GM10248 (cell line): ENCODE measurements at regions not wholly inside any gene's neighbourhood (a gene's known extent, or its start where the extent isn't known, plus 50 kb on each side); places are given as distances from the start of the nearest gene placed in this dataset.

ENCODE experiments used
- CTCF ChIA-PET: fragments of 300-600 bp; sonication (Branson Sonifier 250); formaldehyde crosslinking; extraction: SDS; loops from one replicate; lab custom pipeline; 2021; ENCODE audit warnings: antibody characterized with exemption; lab: Yijun Ruan, JAX
- POLR2A ChIA-PET: fragments of 350-650 bp; sonication (Branson Sonifier 250); formaldehyde crosslinking; extraction: SDS; loops from one replicate; lab custom pipeline; 2020; ENCODE audit warnings: antibody characterized with exemption; lab: Yijun Ruan, JAX
- DNase-seq: peaks from one replicate; pipeline ENCODE4 v3.0.0; 2012; ENCODE audit errors: extremely low spot score
- TF ChIP-seq, protein P1 (sequence below): IDR thresholded peaks from 2 replicates; pipeline ENCODE4 v1.5.1; 2012; ENCODE audit warnings: mild to moderate bottlenecking, low read depth; ENCODE audit errors: extremely low read depth, missing control alignments, control extremely low read depth

DNA sequence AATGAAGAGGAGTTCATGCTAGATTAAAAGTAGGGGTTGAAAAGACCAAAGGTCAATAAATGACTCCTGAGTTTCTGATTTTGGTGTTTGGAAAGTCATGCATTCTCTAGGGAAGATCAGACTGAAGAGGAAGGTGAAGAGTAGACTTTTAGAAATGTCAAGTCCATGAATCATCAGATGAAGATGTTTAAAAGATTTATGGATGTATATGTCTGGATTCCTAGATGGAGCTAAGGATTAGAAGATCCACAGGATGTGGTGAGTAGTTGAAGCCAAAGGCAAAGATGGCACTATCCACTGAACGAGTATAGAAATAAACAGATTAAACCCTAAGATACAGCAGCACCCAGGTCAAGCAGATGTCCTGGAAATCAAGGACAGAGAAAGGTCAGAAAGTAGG is 298.5 kb downstream of the GPAM start:
- ChIA-PET CTCF (interaction anchor here (2.0 kb wide), 1 partner anchor 9 kb away, joined by 4 read pairs; no protein-coding TSS in a partner anchor), POLR2A (interaction anchor here (0.5 kb wide), 1 partner anchor 689 kb away, joined by 3 read pairs; no protein-coding TSS in a partner anchor)
- TF ChIP-seq, protein P1, sequence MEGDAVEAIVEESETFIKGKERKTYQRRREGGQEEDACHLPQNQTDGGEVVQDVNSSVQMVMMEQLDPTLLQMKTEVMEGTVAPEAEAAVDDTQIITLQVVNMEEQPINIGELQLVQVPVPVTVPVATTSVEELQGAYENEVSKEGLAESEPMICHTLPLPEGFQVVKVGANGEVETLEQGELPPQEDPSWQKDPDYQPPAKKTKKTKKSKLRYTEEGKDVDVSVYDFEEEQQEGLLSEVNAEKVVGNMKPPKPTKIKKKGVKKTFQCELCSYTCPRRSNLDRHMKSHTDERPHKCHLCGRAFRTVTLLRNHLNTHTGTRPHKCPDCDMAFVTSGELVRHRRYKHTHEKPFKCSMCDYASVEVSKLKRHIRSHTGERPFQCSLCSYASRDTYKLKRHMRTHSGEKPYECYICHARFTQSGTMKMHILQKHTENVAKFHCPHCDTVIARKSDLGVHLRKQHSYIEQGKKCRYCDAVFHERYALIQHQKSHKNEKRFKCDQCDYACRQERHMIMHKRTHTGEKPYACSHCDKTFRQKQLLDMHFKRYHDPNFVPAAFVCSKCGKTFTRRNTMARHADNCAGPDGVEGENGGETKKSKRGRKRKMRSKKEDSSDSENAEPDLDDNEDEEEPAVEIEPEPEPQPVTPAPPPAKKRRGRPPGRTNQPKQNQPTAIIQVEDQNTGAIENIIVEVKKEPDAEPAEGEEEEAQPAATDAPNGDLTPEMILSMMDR: no peak
- no peak for DNase-seq

- no peak for DNase-seq
- TF ChIP-seq, protein P1: no peak
- ChIA-PET POLR2A (no interaction called here), CTCF (no interaction called here)
Measured at GRCh38 chr10:111885919-111886318, 297.6 kb downstream of the GPAM start.

DNA sequence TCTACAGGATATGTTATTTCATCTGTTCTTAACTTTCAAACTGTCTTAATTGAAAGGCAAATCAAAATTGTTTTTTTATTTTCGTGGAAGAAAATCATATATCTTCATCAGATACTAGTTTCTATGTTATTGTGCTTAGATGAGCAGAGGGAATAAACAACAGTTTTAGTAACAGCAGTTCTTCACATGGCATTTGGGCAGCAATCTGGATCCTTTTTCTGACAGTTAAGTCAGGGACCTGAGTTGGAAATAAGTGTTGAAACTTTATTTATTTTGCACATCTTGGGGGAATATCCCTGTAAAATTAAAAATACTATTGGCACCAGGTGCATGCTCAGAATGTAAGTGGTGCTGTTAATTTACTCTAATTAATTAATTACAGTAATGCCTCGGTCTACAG is 296.3 kb downstream of the GPAM start:
- ChIA-PET CTCF (no interaction called here), POLR2A (no interaction called here)
- TF ChIP-seq, protein P1: no peak
- DNase-seq: no peak

DNA sequence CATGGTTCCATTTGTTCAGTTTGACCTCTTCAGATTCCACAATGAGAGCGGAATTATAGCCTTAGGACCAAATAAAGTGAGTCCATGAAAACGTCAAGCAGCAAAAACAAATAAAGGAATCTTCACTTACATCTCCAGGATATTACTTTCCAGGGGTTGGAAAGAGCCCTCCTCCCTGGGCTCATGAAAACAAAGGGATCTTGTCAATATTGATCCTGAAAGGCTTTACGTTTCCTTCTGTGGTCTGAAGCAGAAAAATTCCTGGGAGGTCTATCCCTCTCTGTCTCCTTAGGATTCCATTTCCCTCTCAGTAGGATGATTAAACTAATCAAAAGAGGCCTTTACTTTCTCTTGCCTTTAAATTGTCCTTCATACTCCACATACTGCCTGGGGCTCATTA is 293.5 kb downstream of the GPAM start:
- TF ChIP-seq, protein P1: no peak
- ChIA-PET CTCF (no interaction called here), POLR2A (no interaction called here)
- DNase-seq: no peak

DNA sequence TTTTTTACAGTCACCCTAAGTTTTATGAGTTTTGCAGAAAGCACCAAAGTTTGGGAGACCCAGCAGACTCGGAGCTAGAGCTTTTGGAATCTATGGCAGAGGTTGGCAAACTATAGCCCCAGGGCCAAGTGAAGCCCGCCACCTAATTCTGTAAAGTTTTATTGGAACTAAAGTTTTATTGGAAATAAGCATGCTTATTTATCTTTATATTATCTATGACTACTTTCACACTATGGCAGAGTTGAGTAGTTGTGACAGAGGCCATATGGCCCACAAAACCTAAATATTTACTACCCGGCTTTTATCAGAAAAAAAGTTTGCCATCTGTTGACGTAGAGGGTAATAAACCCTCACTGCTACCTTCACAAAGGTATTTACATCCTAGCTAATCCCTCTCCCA is 267.6 kb downstream of the GPAM start:
- ChIA-PET POLR2A (no interaction called here), CTCF (no interaction called here)
- TF ChIP-seq, protein P1: no peak
- DNase-seq: no peak

GRCh38 chr10:111921821-111922220 is 261.7 kb downstream of the GPAM start:
- DNase-seq: no peak
- ChIA-PET CTCF (interaction anchor here (1.9 kb wide), 1 partner anchor 27 kb away, joined by 7 read pairs; no protein-coding TSS in a partner anchor), POLR2A (no interaction called here)
- TF ChIP-seq, protein P1: no peak
